ENCODE measurements at regions not wholly inside any gene's neighbourhood (a gene's known extent, or its start where the extent isn't known, plus 50 kb on each side); places are given as distances from the start of the nearest gene placed in this dataset.

DNA sequence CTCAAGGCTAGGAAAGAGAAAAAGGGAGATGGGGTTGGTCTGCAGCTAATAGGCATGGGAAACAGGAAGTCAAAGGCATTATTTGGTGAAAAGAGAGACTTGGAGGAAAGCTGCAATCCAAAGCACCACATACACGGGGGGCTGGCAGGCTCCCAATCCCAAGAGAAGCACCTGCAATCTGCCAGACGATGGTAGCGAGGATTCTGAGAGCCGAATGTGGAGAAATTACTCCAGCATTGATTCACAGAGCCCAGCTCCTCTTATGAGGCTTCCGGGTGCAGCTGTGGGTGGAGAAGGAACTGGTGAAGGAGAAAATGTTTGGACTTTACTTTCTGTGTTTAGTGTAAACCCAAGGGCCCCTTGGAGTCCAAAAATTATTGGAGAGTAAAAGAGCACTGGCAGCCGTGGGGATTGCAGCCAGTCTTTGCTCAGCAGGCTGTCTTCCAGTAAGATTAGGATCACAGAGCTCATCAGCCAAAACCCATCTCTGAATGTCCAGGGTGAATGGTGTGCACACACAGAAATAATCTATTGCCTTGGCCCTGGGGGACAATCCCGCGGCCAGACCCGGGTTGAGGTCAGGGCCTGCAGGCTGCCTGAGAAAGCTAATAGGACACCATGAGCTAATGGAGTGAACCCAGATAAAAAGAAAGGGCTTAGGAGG, 197.6 kb downstream of the KIT start:
- in situ Hi-C loops (cut with MboI; ENCODE audit: low sequenced_read_pairs): no loop called here

DNA sequence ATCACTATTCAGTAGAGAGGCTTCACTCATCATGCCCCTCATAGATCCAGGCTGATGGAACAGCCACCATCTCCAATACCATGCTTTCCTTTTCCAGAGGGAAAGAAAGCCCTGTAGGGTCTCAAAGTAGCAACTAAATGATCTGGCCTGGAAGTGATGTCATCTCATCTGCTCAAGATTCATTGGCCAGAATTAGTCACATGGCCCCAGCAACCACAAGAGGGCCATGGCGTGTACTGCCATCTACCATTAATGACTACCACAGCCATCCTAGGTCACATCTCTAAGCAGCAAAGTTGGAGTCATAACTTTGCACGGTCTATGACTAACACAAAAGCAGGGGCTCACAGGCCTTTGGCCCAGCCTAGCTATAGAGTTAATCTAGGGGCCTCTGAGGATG, 194.8 kb downstream of the KIT start:
- in situ Hi-C loops (cut with MboI; ENCODE audit: low sequenced_read_pairs): no loop called here

DNA sequence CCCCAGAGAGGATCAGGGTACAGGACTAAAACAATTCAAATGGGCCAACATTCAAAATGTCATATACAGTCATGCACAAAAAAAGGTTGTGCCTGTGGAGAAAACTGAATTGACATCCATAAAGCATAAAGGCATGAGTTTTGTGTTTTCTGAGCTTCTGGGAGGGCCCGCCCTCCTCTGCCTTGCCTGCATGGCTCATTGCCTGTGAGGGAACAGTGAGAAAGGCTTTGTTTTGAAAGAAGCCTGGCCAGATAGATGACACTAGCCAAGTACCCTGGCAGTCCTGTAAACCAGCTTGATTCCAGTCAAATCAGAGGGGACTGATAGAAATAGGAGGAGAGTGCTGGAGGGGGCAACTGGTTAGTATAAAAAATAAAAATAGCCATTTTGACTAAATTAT, 194.3 kb downstream of the KIT start:
- in situ Hi-C loops (cut with MboI; ENCODE audit: low sequenced_read_pairs): no loop called here

DNA sequence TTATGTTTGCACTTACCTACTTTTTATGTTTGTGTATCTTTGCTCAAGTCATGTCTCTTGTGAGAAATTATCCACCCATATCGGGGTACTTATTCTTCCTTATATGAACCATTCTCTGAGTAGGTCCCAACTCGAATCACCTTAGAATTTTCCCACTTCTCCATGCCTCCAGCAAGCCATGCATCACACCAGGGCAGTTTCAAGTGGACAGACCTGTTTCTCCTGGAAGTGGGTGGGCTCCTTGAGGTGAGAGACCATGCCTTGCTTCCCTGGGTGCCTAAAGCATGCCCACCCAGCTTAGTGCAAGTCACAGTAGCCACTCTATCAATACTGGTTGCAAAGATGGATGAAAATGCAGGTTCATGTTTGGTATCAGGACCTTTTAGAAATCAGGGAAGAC, 187.2 kb downstream of the KIT start:
- in situ Hi-C loops (cut with MboI; ENCODE audit: low sequenced_read_pairs): loop anchor here (25.0 kb wide), 1 partner anchor 492 kb away; the partner anchor contains the start of gene SRD5A3

DNA sequence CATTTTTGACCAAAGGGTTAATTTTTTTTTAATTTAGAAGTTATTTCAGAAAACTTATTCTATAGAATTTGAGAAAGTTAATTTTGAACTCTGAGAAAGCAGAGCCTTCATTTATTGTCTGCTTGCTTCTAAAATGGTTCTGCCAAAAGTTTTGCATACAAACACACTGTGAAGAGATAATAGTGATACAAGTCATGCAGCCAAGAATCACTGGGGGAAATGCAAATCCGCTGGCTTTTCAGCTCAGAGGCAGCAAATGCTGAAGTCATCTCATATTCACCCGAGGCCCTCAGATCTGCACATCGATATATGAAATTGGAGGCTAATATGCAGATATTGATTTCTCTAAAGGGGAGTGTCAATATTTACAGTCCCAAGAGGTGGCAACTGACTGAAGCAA, 186.2 kb downstream of the KIT start:
- in situ Hi-C loops (cut with MboI; ENCODE audit: low sequenced_read_pairs): loop anchor here (25.0 kb wide), 1 partner anchor 493 kb away; the partner anchor contains the start of gene SRD5A3

DNA sequence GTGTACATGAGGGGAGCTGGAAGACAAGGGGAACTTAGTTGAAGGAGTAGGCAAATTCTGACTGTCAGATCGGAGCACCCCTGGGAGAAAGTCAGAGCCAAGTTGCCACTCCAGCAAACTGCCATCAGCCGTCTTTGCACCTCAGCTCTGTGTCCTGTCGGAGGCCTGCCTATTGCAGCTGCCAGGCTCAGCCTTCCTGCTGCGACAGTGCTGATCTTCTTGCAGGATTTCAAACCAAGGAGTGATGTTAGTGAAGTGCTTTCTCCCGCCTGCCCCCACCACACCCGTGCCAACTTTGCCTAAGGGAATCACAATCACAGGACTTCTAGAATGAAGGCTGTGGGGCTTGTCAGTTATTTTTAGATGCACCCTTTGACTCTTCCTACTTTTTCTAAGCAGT, 185.3 kb downstream of the KIT start:
- in situ Hi-C loops (cut with MboI; ENCODE audit: low sequenced_read_pairs): loop anchor here (25.0 kb wide), 1 partner anchor 494 kb away; the partner anchor contains the start of gene SRD5A3

DNA sequence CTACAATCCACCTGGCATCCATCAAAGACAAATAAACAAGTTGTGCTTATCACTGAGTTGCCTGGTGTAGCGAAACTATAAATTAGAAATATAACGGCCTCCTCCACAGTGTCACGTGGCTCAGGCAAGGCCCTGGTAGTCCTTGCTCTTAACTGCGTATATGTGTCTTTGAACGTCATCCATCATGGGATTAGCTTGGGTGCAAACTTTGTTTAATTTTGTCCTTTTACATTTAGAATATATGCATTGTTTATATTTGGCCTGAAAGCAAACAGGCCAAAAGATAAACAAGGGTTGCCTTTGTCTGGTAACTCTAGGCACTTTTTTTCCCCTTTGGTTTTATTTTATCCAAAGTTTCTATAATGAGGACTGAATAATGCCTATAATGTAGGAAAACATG, 184.9 kb downstream of the KIT start:
- in situ Hi-C loops (cut with MboI; ENCODE audit: low sequenced_read_pairs): loop anchor here (25.0 kb wide), 1 partner anchor 495 kb away; the partner anchor contains the start of gene SRD5A3

DNA sequence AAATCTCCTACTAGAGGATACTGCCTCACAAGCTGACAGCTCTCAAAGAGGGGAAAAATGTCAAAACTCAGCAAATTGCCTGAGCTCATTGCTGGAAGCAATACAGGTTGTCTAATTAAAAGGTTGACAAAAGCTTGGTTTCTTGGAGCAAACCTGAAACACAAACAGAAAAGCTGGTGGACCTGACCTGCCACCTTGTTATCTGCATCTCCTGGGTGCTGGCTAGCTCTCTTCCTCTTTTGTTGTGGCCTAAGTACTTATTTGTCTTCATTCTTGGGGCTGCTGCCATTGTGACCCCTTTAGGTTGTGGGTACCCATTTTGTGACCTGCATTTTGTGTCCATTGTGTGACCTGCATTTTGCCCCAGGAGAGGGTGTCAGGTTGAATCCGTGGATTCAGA, 184.5 kb downstream of the KIT start:
- in situ Hi-C loops (cut with MboI; ENCODE audit: low sequenced_read_pairs): loop anchor here (25.0 kb wide), 1 partner anchor 495 kb away; the partner anchor contains the start of gene SRD5A3

DNA sequence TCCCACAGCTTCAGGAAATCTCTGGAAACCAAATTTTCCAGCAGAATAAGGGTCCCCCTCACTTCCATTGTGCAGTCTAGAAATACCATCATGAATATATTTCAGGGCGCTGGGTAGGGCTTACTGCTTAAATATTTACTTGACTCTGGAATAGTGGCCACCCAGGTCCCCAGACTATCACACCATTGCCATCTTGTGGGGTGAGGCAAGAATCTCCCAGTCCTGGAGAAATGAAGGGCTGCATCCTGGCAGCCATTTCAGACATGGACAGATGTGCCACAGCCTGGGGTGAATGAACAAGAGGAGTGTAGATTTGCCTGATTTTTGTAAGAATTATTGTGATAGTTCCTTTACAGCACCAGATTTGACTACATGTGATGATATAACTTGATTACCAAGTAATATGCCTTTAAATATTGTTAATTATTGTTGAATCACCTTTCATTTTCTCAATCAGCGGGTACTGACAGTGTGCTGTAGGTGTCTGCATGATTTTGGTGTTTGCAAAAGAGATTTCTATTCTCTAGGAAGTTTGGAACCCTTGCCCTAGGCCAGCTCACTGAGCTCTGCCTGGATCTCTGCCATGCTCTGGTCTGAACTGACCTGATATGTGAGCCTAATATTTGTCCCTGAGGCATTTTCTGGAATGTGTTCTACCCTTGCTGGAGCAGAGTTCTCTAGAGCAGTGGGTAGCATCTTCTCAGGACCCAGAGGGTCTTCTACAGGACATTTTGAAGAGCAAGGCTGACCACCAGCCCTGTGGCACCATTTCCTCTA, 183.4 kb downstream of the KIT start:
- in situ Hi-C loops (cut with MboI; ENCODE audit: low sequenced_read_pairs): loop anchor here (25.0 kb wide), 1 partner anchor 496 kb away; the partner anchor contains the start of gene SRD5A3

DNA sequence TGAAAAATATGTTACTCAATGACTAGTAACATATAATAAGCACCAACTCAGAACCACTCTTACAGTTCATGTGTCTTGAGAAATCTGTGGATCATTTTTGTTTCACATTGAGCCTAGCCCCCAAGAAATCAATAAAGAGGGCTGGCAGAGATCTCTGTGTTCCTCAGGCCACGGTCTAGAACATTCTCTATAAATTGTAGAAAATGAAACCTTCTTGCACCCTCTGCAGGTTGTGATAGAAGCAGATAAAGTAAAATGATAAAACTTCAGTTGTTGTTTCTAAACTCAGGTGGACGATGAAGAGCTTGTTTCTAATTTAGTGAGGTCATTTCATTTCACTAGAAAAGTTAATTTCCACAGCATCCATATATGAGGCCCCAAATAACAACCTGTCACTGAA, 182.7 kb downstream of the KIT start:
- in situ Hi-C loops (cut with MboI; ENCODE audit: low sequenced_read_pairs): loop anchor here (25.0 kb wide), 1 partner anchor 497 kb away; the partner anchor contains the start of gene SRD5A3

DNA sequence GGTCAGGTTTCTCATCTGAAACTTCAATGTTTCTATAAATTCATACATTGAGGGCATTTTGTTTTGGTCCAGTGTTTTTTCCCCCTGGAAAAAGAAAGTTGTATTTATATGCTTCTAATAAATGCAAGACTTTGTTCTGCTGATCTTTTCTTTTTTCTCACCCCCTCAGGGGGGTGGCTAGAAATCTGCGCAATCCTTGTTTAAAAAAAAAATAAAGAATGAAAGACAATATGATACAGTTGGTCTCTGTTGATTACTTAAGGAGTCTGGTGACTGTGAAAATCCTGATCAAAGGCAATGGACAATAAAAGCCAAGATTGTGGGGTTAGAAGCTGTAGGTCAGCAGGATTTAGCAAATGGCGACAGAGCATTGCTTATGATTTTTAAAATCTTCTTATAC, 180.5 kb downstream of the KIT start:
- in situ Hi-C loops (cut with MboI; ENCODE audit: low sequenced_read_pairs): loop anchor here (10.0 to 25.0 kb wide), 2 partner anchors 154 to 499 kb away; partner anchors contain the start of gene SRD5A3

DNA sequence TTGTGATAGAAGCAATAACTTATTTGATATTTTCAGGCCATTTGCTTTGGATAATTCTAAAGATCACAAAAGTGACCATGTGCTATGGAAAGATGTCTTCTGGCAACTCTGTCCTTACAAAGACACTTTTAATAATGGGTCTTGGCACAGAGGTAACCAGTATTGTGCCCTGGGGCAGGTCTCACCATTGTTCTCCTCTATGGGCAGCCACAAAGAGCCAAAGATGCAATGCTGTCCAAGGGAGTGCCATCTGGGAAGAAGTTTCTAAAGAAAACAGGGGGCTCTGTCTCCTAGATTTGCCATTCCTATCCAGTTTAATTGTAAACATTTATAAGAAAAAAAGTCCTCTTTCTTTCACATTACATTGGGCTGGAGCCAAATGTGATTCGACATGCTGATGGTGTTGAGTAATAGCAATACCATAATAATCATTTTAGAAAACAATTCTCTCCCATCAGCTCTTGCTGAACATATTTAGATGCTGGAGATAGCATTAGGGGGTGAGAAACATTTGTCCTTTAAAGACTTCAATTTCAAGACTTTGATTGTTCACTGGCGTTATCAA, 179.9 kb downstream of the KIT start:
- in situ Hi-C loops (cut with MboI; ENCODE audit: low sequenced_read_pairs): loop anchor here (10.0 to 25.0 kb wide), 2 partner anchors 153 to 500 kb away; partner anchors contain the start of gene SRD5A3

DNA sequence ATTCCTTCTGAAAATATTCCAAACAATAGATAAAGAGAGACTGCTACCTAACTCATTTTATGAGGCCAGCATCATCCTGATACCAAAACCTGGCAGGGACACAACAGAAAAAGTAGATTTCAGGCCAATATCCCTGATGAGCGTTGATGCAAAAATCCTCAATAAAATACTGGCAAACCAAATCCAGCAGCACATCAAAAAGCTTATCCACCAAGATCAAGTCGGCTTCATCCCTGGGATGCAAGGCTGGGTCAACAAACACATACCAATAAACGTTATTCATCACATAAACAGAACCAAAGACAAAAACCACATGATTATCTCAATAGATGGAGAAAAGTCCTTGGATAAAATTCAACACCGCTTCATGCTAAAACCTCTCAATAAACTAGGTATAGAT, 170.6 kb downstream of the KIT start:
- in situ Hi-C loops (cut with MboI; ENCODE audit: low sequenced_read_pairs): loop anchor here (25.0 kb wide), 1 partner anchor 509 kb away; the partner anchor contains the start of gene SRD5A3

DNA sequence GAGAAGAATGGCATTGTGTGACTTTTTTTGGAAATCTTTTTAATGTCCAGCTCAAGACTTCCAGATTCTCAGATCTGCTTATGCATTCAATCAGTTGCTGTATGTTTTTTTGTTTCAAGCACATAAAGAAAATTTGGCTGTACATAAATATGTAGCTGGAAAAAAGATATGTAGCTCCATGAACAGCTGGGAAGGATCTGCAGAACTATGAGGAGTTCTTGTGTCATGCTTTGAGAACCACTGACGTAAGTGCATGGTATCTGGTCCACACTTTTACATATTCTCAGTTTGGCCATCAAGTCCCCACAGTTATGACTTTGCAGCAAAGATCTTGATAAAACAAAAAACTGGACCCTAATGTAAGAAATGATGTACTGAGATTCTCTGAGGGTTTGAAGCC, 165.9 kb downstream of the KIT start:
- in situ Hi-C loops (cut with MboI; ENCODE audit: low sequenced_read_pairs): no loop called here

DNA sequence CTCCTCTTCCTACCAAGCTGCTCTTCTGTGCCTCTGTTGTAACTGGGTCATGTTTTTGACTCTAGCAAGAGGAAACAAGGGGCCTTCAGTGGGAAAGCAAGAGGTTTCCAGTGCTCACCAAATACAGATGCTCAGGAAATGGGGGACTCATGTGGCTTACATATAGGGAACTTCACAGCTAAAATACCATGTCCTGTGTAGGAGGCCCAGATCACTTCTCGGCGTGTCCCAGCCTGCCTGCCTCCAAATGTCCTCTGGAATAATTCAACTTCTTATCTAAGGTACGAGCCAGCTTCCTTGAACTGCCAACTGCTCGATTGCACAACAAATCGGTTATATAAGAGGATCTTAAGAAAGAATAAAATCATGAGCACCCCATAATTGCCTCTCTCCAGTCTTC, 161.3 kb downstream of the KIT start:
- in situ Hi-C loops (cut with MboI; ENCODE audit: low sequenced_read_pairs): no loop called here

DNA sequence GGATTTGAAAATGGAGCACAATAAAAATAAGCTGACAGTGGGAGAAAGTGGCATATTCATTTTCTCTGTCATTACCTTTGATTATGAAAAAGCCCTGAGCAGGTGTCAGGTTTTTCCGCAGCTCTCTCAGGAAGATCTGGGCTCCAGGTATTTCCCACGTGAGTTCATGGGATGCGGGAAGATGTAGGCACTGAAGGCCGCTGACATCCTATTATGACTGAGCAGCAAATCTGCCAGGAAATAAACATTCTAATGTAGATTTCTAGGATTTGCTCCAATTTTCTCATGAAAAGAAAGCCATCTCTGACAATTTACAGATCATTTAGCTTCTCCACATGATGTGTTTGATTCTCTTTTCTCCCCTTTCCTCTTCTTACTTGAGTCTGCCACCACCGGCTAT, 160.7 kb downstream of the KIT start:
- in situ Hi-C loops (cut with MboI; ENCODE audit: low sequenced_read_pairs): no loop called here

DNA sequence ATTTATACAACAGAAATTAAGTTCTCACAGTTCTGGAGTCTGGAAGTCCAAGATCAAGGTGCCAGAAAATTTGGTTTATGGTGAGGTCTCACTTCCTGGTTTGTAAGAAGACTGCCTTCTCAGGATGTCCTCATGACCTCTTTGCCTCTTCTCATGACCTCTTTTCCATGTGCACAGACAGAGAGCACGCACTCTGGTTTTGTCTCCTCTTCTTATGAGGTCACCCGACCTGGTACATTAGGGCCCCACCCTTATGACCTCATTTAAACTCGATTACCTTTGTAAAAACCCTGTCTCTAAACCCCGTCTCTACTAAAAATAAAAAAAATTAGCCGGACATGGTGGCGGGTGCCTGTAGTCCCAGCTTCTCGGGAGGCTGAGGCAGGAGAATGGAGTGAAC, 155.9 kb downstream of the KIT start:
- in situ Hi-C loops (cut with MboI; ENCODE audit: low sequenced_read_pairs): no loop called here

DNA sequence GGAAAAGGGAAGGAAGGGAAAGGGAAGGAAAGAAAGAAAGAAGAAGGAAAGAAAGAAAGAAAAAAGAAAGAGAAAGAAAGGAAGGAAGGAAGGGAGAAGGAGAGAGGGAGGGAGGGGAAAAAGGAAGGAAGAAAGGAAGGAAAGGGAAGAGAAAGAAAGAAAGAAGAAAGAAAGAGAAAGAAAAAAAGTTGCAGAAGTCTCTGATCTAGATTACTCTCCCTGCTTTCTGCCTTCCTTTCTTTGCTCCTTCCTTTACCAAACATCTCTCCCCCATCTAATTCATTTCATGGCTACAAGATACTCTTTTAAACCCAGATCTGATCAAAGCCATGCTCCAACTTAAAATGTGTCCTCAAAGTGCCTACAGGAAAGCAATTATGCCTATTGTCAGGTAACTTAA, 148.6 kb downstream of the KIT start:
- in situ Hi-C loops (cut with MboI; ENCODE audit: low sequenced_read_pairs): no loop called here

DNA sequence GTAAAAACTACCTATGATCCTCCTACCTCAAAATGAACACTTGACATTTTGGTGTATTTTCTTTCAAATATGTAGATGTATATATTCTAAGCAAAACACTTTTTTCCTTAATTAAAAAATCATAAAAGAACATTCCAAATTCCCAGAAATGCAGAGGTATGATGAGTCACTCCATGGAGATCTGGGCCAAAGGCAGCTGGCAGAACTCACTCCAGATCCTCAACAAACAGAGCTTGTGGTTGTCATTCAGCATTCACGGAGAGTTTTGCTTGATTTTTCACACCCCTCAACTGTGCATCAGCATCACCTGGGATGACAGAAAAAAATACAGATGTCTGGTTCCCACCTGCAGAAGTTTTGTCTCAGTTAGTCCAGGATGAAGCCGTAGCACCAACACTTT, 144.6 kb downstream of the KIT start:
- in situ Hi-C loops (cut with MboI; ENCODE audit: low sequenced_read_pairs): no loop called here

DNA sequence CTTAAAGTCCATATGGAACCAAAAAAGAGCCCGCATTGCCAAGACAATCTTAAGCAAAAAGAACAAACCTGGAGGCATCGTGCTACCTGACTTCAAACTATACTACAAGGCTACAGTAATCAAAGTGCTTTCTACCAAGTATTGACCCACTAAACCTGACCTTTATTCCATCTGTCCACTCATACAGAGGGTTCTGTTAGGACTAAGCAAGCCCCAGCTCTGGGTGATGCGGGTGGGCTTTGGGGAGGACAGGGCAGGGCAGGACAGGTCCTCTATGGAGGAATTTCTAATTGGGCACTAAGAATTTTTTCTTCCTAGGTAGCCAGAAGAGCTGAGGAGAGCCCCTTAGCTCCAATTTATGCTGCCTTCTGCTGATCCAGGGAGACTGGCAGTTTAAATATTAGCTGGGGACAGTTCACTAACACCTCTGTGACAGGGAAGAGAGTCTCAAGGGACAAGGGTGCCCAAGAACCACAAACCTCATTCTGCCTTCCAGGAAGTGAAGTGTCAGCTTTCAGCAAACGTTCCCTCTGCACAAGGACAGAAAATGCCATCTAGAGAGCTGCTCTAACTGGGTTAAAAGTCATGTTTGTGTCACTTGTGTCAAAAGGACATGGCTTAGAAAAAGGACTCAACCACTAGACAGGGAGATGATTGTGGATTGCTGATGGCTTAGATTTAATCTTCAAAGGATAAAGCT, 143.2 kb downstream of the KIT start:
- in situ Hi-C loops (cut with MboI; ENCODE audit: low sequenced_read_pairs): no loop called here

DNA sequence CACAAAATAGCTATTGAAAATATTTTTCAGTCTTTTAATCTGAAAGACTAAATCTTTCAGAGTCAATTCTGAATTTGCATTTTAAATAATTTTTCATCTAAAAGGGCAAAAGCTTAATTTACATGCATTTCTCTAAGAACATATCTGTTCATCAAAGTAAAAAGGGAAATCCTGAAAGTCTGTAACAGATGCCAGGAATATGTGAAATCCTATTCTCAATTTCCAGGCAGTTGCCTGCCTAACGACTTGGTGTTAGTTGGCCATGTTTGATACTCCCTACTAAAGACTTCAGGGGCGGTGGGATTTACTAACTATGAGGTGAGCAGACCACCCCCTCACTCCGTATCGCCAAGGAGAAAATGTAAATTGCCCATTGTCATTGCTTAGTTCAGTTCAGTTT, 136.8 kb downstream of the KIT start:
- in situ Hi-C loops (cut with MboI; ENCODE audit: low sequenced_read_pairs): no loop called here
